Calu3 (cell line): ENCODE measurements at regions not wholly inside any gene's neighbourhood (a gene's known extent, or its start where the extent isn't known, plus 50 kb on each side); places are given as distances from the start of the nearest gene placed in this dataset.

Experiments used
- BruUV-seq: library from RNA; stranded (reverse); fragments of 400-500 nt; replicated peaks from 2 replicates; lab custom pipeline; 2021; lab: Mats Ljungman, UMichigan
- CTCF ChIA-PET: fragments of 300-600 bp; sonication (Branson Sonifier 250); formaldehyde crosslinking; loops from one replicate; lab custom pipeline; 2022; ENCODE audit warnings: antibody characterized with exemption; lab: Charles Lee
- DNase-seq: peaks from one replicate; pipeline ENCODE4 v3.0.0; 2022
- H3K27ac Mint-ChIP-seq: one replicate; pipeline ENCODE4 v1.8.0; 2022; ENCODE audit warnings: mixed read lengths; ENCODE audit not compliant: unreplicated experiment
- H3K27me3 Mint-ChIP-seq: one replicate; pipeline ENCODE4 v1.8.0; 2022; ENCODE audit warnings: mixed read lengths; ENCODE audit not compliant: unreplicated experiment
- H3K36me3 Mint-ChIP-seq: one replicate; pipeline ENCODE4 v1.8.0; 2022; ENCODE audit warnings: mild to moderate bottlenecking, moderate library complexity, mixed read lengths; ENCODE audit not compliant: insufficient read depth, unreplicated experiment
- H3K4me1 Mint-ChIP-seq: one replicate; pipeline ENCODE4 v1.8.0; 2022; ENCODE audit warnings: mild to moderate bottlenecking, low read depth, mixed read lengths; ENCODE audit not compliant: unreplicated experiment
- H3K4me3 Mint-ChIP-seq: one replicate; pipeline ENCODE4 v1.8.0; 2022; ENCODE audit warnings: mild to moderate bottlenecking, low read depth, moderate library complexity, mixed read lengths; ENCODE audit not compliant: unreplicated experiment
- H3K9me3 Mint-ChIP-seq: one replicate; pipeline ENCODE4 v1.8.0; 2022; ENCODE audit warnings: low read depth, mixed read lengths; ENCODE audit not compliant: unreplicated experiment
- intact Hi-C: fragments of 100-400 bp; cut with micrococcal nuclease; formaldehyde crosslinking; loops from one replicate; pipeline ENCODE4 v1.10.0; 2022; ENCODE audit not compliant: unreplicated experiment
- TF ChIP-seq, protein P1 (sequence below): fragments of 200-600 bp; IDR thresholded peaks from one replicate; pipeline ENCODE4 v1.8.0; 2022; ENCODE audit warnings: antibody characterized with exemption; ENCODE audit not compliant: unreplicated experiment

DNA sequence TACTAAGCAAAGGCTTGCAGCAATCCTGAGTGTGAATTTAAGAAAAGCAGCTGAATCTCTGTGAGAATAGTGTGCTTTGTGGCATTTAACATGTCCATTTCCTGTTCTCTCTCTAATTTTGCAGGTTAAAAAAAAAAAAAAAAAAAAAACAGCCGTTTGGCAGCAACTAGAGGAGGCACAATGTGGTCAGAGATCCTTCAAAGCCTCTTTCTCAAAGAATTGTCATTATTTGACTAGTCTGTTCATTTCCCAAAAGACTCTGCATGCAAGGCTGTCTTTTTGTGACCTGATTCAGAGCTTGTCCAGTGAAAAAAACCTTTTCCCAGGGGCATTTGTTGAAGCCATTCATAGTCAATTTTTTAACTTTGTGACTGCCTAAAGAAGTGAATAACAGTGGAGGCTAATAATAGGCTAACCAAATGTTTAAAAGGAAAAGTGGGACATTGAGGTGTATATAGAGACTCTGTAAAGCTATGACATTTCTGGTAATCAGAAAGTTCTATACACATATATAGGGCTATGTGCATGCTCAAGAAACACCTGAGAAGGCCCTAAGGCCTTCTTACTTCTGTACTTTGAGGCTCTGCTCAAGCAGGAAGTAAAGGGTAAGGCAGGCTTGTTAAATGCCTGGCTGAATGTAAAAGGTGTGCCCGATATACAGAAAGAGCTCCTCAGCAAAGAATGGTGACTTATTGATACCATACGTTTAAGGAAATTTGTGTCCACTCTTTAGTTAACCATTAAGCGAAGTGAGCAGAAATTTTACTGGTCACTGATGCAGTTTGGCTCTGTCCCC lies 289.6 kb upstream of the RAB6C start:
- TF ChIP-seq, protein P1, sequence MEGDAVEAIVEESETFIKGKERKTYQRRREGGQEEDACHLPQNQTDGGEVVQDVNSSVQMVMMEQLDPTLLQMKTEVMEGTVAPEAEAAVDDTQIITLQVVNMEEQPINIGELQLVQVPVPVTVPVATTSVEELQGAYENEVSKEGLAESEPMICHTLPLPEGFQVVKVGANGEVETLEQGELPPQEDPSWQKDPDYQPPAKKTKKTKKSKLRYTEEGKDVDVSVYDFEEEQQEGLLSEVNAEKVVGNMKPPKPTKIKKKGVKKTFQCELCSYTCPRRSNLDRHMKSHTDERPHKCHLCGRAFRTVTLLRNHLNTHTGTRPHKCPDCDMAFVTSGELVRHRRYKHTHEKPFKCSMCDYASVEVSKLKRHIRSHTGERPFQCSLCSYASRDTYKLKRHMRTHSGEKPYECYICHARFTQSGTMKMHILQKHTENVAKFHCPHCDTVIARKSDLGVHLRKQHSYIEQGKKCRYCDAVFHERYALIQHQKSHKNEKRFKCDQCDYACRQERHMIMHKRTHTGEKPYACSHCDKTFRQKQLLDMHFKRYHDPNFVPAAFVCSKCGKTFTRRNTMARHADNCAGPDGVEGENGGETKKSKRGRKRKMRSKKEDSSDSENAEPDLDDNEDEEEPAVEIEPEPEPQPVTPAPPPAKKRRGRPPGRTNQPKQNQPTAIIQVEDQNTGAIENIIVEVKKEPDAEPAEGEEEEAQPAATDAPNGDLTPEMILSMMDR, result no peak
- Mint-ChIP-seq H3K36me3 (no peaks in the 10 kb centered on the region), H3K4me3 (no peak overlapping the region), H3K27ac (no peak overlapping the region), H3K27me3 (no peaks in the 10 kb centered on the region), H3K4me1 (no peaks in the 10 kb centered on the region), H3K9me3 (peaks cover 13% of the 10 kb centered on the region)
- intact Hi-C loops, result no loop called here
- no peak for DNase-seq
- CTCF ChIA-PET, result no interaction called here
- BruUV-seq, result no TSS peak

DNA sequence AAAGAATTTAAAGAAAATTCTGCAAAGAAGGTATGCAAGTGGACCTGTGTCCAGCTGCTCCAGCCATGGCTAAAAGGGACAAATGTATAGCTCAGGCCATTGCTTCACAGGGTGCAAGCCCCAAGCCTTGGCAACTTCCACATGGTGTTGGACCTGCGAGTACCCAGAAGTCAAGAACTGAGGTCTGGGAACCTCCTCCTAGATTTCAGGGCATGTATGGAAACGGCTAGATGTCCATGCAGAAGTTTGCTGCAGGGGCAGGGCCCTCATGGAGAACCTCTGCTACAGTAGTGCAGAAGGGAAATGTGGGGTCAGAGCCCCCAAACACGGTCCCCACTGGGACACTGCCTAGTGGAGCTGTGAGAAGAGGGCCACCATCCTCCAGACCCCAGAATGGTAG lies 284.0 kb upstream of the RAB6C start:
- Mint-ChIP-seq H3K4me3 (no peak overlapping the region), H3K27ac (no peak overlapping the region), H3K36me3 (no peaks in the 10 kb centered on the region), H3K9me3 (peaks cover 17% of the 10 kb centered on the region), H3K27me3 (no peaks in the 10 kb centered on the region), H3K4me1 (no peaks in the 10 kb centered on the region)
- BruUV-seq, result no TSS peak
- intact Hi-C loops, result no loop called here
- CTCF ChIA-PET, result no interaction called here
- DNase-seq, result no peak
- TF ChIP-seq, protein P1, result no peak

DNA sequence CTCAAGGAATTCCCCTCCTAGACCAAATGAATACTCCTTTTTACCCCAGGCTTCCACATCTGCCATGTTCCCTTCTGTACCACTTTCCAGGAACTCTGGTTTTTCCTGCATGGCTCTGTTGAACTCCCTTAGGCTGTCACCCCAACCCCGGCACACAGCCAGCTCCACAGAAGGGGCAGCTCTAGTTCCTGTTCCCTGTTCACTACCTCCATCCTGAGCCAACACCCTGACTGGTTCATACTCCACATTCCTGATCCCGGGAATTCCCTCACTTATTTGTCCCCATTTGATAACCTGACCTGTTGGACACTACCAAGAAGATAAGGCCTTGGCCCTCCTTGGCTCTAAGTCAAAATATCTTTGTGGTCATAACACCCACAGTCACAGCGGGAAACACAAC lies 280.9 kb upstream of the RAB6C start:
- H3K4me1 Mint-ChIP-seq, result no peaks in the 10 kb centered on the region
- BruUV-seq, result no TSS peak
- TF ChIP-seq, protein P1, result no peak
- H3K4me3 Mint-ChIP-seq, result no peak overlapping the region
- peaks cover 10% of the 10 kb centered on the region for H3K9me3 Mint-ChIP-seq
- intact Hi-C loops, result no loop called here
- no peaks in the 10 kb centered on the region for H3K27me3 Mint-ChIP-seq
- H3K27ac Mint-ChIP-seq, result no peak overlapping the region
- no peak for DNase-seq
- H3K36me3 Mint-ChIP-seq, result no peaks in the 10 kb centered on the region
- CTCF ChIA-PET, result no interaction called here

DNA sequence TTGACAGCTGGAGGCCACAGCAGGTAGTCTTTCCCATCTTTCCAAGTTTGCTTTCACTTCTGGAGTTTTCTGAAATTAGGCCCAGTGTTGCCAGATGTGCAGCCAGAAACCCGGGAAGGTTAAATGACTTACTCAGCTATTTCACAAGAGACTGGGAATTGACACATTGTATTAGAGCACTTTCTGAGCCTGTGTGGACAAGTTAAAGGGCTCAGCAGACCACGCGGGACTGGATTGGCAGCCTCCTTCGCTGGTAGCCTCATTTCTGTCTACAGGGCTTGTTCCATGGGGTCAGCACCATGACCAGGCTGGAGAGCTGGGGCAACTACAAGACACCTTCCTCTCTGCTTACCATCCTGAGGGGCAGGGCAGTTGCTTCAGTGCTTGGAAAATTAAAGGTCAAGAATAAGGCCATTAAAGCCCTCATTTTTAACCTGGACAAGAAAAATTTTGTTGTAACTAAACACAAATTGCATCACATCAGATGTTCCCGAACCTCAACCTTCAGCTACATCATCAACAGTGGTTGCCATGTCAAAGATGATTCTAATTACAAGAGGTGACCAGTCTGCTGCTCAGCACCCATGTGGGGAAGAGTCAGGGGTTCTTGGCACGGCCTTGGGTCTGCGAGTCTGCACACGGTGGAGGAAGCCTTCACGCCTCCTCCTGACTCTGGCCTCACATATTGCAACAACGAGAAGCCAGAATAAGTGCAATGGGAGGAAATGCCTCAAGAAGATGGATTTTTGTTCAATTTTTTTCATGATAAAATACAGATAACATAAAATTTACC lies 279.5 kb upstream of the RAB6C start:
- H3K36me3 Mint-ChIP-seq, result no peaks in the 10 kb centered on the region
- no peaks in the 10 kb centered on the region for H3K27me3 Mint-ChIP-seq
- TF ChIP-seq, protein P1, result no peak
- intact Hi-C loops, result no loop called here
- CTCF ChIA-PET, result no interaction called here
- H3K4me1 Mint-ChIP-seq, result no peaks in the 10 kb centered on the region
- H3K27ac Mint-ChIP-seq, result no peak overlapping the region
- no peak for DNase-seq
- no TSS peak for BruUV-seq
- no peak overlapping the region for H3K4me3 Mint-ChIP-seq
- H3K9me3 Mint-ChIP-seq, result peaks cover 10% of the 10 kb centered on the region
